B cell (primary cell): ENCODE measurements at regions not wholly inside any gene's neighbourhood (a gene's known extent, or its start where the extent isn't known, plus 50 kb on each side); places are given as distances from the start of the nearest gene placed in this dataset.

ENCODE experiments used
- EZH2 ChIP-seq: IDR thresholded peaks from 2 replicates; pipeline ENCODE4 v1.6.1; 2012; ENCODE audit warnings: borderline replicate concordance, low read depth, mild to moderate bottlenecking, moderate library complexity, low read length; ENCODE audit not compliant: insufficient read depth, poor library complexity, severe bottlenecking
- TF ChIP-seq, protein P1 (sequence below): fragments of 200-600 bp; IDR thresholded peaks from one replicate; pipeline ENCODE4 v1.8.0; 2022; ENCODE audit warnings: antibody characterized with exemption, mild to moderate bottlenecking

DNA sequence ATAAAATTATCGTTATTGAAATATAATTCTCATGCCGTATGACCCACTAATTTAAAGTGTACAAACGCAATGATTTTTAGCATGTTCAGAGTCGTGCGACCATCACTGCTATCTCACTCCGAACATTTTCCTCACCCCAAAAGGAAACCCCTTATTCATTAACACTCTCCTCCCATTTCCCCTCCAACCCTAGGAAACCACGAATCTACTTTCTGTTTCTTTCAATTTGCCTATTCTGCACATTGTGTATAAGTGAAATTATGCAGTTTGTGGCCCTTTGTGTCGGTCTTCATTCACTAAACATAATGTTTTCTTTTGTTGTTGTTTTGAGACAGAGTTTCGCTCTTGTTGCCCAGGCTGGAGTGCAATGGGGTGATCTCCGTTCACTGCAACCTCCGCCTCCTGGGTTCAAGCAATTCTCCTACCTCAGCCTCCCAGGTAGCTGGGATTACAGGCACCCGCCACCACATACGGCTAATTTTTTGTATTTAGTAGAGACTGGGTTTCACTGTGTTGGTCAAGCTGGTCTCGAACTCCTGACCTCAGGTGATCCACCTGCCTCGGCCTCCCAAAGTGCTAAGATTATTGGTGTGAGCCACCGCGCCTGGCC is 99.7 kb upstream of the ZNF217 start:
- TF ChIP-seq, protein P1, sequence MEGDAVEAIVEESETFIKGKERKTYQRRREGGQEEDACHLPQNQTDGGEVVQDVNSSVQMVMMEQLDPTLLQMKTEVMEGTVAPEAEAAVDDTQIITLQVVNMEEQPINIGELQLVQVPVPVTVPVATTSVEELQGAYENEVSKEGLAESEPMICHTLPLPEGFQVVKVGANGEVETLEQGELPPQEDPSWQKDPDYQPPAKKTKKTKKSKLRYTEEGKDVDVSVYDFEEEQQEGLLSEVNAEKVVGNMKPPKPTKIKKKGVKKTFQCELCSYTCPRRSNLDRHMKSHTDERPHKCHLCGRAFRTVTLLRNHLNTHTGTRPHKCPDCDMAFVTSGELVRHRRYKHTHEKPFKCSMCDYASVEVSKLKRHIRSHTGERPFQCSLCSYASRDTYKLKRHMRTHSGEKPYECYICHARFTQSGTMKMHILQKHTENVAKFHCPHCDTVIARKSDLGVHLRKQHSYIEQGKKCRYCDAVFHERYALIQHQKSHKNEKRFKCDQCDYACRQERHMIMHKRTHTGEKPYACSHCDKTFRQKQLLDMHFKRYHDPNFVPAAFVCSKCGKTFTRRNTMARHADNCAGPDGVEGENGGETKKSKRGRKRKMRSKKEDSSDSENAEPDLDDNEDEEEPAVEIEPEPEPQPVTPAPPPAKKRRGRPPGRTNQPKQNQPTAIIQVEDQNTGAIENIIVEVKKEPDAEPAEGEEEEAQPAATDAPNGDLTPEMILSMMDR = no peak
- no peak for TF ChIP-seq EZH2
